HG03571 (cell line): ENCODE measurements at regions not wholly inside any gene's neighbourhood (a gene's known extent, or its start where the extent isn't known, plus 50 kb on each side); places are given as distances from the start of the nearest gene placed in this dataset.
A peak's percentile ranks its signal among the peaks of the same experiment; 100 is the strongest.
"Not testable (repeated sequence)": the region's sequence is repeated elsewhere in the genome, so short reads cannot be mapped to it uniquely, and the experiment has no call there.

Experiments used
- ATAC-seq: cut with Tn5 transposase; IDR thresholded peaks from one replicate; pipeline ENCODE4 v1.9.1; 2021; ENCODE audit not compliant: unreplicated experiment

DNA sequence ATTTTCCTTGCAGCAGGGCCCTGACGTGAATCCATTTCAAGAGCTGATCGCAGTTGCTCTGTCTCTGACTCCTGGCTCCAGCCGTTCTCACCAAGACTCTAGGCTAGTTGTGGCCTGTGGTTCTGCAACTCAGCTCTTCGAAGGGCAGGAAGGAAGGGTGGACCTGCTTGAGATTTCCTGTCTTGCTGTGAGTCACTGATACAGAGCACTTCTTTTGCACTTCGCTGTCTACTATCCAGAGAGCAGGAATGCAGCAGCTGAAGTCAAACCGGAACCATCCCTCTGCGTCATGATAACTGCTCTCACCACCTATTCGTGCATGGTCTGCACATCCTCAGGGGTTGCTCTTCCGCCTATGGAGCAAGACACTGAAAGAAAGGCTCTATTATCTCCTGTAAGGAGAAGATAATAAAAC is 59.7 kb downstream of the RAP2B start:
- peak; percentile 89 for ATAC-seq

DNA sequence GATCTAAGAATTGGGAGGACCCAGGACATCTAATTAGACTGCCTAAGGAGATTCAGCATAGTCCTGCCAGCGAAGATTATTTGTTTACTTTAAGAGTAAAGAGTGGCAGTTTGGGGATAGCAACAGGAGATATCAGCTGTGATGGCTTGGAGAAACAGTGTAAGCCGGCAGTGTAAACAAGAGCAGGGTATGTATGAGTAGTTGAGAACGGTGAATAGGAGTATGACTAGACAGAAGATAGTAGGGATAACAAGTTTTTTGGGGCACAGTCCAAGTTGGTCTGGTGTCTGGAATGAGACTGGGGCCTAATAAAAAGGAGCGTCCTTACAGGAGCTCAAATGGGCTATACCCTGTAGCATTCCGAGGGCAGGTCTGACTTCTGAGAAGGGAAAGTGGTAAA is 64.9 kb downstream of the RAP2B start:
- ATAC-seq = not testable (repeated sequence)

DNA sequence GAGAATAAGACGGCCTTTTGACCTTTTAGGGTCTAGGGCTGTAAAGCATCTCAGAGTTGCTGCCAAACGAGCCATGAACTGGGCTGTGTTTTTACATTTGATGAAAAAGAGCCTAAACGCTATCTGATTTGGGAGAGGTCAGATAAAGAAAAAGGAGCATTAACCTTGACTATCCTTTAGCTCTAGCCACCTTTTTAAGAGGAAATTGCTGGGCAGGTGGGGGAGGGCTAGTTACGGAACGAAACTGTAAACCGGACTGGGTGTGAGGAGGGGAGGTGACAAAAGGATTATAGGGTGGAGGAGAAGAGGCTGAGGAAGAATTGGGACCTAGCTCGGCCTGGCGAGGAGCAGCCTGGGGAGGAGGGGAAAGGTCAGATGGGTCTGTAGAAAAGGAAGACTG is 68.4 kb downstream of the RAP2B start:
- not testable (repeated sequence) for ATAC-seq

DNA sequence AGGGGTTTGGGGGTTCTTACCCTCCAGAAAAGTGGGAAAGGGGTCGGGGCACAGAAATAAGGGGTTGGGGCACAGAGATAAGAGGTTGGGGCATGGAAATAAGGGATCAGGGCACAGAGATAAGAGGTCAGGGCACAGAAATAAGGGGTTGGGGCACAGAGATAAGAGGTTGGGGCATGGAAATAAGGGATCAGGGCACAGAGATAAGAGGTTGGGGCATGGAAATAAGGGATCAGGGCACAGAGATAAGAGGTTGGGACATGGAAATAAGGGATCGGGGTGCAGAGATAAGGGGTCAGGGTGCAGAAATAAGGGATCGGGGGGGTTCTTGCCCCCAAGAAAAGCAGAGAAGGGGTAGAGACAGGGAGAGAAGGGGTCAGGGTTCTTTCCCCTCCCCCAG is 69.2 kb downstream of the RAP2B start:
- not testable (repeated sequence) for ATAC-seq

DNA sequence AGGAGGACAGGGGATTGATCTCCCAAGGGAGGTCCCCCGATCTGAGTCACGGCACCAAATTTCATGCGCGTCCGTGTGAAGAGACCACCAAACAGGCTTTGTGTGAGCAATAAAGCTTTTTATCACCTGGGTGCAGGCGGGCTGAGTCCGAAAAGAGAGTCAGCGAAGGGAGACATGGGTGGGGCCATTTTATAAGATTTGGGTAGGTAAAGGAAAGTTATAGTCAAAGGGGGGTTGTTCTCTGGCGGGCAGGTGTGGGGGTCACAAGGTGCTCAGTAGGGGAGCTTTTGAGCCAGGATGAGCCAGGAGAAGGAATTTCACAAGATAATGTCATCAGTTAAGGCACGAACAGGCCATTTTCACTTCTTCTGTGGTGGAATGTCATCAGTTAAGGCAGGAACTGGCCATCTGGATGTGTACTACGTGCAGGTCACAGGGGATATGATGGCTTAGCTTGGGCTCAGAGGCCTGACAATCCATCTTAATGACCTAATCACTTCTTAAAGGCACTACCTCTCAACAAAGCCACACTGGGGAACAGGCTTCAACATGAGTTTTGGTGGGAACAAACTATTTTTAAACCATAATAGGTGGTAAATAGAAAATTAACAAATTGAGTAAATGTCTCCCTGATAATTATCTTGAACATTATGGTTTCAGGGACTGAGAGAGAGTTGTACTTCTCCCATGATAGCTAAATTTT is 70.2 kb downstream of the RAP2B start:
- ATAC-seq = not testable (repeated sequence)

DNA sequence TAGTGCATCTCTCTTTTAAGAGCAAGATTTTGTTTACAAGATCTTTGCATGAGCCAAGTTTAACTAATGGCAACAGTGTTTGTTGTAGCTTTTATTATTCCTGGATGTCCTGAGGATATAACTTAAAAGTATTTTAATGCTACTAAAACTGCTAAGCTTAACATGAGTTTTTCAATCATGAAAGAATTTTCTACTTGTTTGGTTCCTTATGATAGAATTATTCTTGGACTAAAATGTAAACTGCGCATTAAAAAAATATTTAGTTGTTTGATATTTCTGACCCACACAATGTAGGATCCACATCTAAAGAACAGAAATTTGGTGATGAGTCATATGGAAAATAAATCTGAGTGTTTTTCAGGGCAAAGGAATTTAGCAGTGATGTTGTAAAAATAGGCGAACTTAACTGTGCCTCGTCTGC is 70.8 kb downstream of the RAP2B start:
- no peak for ATAC-seq

DNA sequence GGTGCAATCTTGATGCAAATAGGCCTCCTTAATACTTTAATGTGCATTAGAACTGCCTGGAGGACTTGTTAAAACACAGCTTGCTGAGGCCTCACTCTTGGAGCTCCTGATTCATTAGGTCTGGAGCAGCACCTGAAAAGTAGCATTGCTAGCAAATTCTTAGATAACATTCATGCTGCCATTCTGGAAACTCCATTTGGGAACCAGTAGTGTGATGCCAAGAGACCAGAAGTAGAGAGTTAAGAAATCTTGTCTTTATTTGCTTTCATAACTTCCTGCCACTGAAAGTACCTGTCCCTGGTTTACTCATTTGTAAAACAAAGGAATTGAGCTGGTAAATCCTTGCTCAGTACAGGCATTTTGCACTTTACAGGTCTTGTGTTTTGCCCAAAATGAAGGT is 72.0 kb downstream of the RAP2B start:
- no peak for ATAC-seq

DNA sequence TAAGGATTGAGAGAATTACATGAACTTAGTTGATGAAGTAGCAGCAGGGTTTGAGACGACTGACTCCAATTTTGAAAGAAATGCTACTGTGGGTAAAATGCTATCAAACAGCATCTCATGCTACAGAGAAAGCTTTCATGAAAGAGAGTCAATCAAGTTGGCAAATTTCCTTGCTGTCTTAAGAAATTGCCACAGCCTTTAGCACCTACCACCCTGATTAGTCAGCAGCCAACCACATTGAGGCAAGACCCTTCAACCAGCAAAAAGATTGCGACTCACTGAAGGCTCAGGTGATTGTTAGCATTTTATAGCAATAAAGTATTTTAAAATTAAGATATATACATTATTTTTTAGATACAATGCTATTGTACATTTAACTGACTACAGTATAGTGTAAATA is 80.9 kb downstream of the RAP2B start:
- ATAC-seq = no peak

DNA sequence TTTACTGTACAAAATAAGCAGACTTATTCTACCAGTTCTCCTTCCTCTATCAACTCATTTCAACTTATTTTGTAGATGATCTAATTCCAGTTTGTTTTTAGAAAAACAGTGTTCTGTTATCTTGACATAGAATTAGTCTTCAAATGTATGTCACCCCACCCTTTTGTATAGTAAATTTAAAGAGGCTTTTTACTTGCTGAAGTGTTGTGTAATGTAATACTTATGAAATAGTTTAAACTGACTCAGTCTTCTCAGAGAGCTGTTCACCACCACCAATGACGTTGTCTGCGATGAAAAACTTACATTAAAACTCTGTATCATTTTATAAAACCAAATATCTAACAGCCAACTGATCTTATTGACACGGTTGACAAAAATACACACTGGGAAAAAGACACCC is 82.9 kb downstream of the RAP2B start:
- no peak for ATAC-seq

DNA sequence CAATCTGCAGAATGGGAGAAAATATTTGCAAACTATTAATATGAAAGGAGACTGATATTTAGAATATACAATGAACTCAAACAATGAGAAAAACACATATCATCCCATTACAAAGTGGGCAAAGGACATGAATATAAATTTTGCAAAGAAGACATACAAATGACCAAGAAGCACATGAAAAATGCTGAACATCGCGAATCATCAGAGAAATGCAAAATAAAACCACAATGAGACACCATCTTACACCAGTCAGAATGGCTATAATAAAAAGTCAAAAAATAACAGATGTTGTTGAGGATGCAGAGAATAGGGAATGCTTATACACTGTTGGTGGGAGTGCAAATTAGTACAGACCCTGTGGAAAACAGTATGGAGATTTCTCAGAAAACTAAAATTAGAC is 83.6 kb downstream of the RAP2B start:
- no peak for ATAC-seq

DNA sequence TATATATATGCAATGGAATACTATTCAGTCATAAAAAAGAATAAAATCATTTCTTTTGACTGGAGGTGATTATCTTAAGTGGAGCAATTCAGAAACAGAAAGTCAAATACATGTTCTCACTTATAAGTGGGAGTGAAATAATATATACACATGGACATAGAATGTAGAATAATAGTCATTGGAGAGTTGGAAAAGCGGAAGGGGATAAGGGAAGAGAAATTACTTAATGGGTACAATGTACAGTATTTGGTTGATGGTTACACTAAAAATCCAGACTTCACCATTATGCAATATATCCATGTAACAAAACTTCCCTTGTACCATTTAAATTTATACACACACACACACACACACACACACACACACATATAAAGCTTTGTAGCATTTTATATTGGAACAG is 84.3 kb downstream of the RAP2B start:
- ATAC-seq = no peak

DNA sequence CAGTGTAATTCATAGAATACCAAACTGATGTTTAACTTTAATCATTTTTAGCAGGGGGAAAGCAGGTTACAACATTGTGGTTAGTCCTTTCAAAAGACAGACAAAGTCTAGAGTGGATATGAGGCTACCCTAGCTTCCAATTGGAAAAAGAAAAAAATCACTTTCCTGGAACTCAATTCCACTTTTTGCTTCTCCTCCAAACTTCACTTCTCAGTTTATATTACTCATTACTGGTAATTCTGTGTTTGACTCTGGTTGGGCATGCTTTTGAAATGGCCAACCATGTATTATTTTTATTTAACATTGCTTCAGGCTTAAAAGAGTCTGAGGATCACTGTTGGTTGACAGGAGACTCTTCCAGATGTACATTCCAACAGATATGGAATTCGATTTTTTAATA is 84.8 kb downstream of the RAP2B start:
- ATAC-seq = no peak

DNA sequence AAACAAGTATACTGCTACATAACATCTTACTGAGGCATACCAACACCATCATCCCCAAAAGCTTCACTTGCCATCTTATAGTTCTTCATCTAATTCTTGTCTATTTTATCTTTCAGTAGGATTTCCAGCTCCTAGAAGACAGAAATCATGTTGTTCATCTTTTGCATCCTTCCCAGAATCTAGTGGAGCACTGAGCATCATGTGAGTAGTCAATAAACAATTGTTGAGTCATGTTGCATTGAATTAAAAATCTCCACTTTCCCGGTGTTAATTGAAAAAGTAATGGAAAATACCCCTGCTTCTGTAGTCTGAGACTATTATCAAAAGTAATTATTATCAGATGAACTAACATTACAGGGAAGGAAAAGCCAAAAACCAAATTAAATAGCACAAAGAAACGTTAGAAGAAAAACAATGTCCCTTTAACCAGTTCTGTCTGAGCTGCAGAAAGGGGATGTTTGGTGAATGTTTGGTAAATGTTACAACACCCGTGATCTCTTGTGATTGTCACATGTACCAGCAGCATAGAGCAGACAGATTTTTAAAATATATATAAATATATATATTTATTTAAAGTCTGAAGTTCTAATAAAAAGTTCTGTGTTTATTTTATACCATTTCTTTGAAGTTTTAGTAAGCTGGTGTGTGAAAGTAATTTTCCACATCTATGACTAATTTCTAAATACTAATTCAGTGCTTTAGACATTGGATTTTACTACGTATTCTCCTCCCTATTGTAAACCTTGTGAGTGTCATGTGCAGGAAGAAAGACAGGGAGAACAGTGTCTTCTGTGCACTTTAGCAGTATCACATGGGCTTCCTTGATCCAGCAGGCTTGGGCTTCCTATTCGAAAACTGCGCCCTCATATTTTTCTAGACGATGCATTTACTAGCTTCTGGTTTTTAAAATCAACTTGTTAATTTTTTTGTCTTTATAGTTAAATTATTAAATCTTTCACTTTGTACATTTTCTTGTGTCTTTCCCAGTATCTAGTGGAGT is 85.6 kb downstream of the RAP2B start:
- no peak for ATAC-seq

DNA sequence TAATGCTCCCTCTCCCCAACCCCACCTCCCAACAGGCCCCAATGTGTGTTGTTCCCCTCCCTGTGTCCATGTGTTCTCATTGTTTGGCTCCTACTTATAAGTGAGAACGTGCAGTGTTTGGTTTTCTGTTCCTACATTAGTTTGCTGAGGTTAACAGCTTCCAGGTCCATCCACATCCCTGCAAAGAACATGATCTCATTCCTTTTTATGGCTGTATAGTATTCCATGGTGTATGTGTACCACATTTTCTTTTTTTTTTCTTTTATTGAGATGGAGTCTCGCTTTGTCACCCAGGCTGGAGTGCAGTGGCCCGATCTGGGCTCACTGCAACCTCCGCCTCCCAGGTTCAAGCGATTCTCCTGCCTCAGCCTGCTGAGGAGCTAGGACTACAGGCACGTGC is 86.8 kb downstream of the RAP2B start:
- not testable (repeated sequence) for ATAC-seq

DNA sequence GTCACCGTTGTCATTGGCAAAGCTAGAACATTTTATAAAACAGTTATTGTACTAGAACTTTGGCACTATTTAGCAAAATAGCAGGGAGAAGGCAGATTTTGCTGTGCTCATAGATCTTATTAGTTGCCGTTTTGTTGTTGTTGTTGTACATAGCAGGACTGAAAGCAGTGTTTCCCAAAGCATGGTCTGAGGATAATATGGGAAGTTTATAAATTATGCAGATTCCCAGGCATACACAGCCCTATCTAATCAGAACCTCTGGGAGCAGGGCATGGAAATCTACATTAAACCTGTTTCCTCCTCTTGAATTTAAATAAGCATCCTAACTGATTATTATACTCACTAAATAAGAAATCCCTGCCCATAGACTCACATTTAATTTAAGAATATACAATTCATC is 87.9 kb downstream of the RAP2B start:
- ATAC-seq = no peak

DNA sequence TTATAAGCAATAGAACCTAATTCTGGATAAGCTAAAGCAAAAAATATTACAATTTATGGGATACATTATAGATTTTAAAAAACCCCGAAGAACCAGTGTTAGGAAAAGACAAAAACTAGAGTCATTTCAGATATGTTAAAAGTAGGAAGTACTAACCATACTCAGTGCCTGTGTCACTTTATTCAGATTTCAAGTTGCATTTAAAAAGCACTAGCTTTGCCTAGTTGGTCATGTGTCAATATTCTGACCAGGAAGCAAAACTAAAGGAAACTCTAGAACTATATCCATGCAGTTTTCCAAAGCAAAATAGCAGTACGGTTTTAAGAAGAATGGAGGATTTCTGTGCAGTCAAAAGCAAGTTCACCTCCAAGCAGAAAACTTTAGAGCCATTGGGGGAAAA is 88.4 kb downstream of the RAP2B start:
- no peak for ATAC-seq

DNA sequence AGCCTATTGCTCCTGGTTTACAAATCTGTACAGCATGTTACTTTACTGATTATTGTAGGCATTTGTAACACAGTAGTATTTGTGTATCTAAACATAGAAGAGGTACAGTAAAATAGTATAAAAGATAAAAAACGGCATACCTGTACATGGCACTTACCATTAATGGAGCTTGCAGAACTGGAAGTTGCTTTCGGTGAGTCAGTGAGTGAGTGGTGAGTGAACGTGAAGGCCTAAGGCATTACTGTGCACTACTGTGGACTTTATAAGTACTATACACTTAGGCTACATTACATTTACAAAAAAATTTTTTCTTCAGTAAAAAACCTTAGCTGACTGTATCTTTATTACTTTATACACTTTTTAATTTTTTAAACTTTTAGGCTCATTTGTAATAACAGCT is 90.9 kb downstream of the RAP2B start:
- no peak for ATAC-seq

DNA sequence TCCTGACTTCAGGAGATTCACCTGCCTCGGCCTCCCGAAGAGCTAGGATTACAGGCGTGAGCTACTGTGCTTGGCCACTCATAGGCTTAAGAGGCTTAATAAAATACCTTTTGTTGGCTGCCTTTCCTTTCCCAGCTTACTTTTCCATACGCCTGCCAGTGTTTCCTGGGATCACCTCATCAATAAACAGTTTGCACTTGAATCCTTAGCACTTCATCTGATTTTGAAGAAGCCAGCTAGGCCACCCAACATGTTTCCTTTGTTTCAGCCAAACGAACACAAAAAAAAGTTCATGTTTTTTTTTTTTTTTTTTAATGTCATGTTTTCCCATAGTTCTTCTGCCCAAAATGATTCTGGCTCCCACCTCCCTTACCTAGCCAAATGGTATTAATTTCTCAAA is 92.3 kb downstream of the RAP2B start:
- ATAC-seq = no peak

DNA sequence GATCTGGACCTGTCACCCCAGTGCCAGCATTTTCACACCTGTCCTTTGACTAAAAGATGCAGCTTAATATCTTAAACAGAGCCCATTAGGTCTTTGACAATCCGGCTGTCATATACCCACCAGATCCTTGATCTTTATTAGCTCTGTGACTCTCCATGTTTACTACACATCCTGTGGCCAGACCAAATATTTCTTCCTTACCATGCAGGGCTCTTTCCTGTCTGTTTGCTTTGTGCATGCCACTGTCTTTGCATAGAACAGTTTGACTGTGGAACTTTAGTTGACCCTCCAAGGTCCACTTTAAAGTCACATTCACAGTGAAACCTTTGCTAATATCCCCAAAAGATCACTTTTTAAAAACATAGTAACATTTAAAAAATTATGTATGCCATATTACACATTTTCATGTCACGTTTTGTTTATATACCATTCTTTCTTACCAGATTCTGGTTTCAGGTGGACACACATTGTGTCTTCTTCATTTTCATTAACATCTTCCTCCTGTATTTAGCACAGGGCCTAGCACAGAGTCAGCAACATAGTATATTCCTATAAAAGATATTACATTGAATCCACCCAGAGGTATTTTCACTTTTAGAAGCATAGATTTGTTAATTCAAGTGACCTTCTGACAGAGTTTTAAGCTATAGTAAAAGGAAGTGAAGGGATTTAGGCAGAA is 95.8 kb downstream of the RAP2B start:
- ATAC-seq = no peak

DNA sequence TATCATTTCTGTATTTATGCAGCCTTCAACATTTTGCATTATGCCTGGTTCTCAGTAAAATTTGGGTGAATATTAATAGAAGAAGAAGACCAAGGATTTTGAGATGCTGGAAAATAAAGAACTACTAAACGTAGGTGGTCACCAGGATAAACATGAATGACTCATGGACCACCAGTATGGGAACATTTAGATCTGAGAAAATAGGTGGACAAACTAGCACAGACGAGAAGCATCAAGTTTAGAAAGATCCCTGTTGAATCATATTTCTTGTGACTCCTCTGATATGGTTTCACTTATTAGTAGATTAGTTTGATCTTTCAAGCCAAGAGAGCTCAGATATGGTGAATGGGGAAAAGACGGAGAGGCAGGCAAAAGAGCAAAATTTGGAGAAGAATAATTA is 97.9 kb downstream of the RAP2B start:
- no peak for ATAC-seq

DNA sequence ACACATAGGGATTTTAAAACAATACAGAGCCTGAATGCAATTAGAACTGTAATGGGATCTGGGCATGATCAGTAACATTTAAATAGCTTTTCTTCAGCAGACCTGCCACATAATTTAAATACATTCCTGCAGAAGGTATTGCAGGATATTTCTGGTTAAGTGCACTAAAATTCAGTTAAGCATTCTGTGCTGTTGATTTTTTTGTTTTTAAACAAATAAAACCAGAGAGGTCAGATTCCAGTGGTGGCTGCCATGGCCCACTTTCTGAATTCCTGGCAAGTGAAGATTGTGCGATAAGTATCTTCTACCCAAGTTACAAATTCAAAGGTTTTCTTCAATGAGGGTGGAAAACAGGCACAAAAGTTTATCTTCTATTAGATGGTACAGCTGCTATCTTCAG is 98.7 kb downstream of the RAP2B start:
- ATAC-seq = no peak

DNA sequence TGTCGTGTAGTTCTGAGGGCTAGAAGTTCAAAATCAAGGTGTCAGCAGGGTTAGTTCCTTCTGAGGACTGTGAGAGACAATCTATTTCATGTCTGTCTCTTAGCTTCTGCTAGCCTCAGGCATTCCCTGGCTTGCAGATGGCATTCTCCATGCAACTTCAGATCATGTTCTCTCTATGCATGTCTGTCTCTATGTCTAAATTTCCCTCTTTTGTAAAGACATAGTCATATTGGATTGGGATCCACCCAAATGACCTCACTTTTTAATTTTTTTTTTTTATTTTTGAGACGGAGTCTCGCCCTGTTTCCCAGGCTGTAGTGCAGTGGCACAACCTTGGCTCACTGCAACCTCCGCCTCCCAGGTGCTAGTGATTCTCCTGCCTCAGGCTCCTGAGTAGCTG is 104.6 kb downstream of the RAP2B start:
- no peak for ATAC-seq
